Right lobe of liver (tissue), 6 donors: ENCODE measurements at regions not wholly inside any gene's neighbourhood (a gene's known extent, or its start where the extent isn't known, plus 50 kb on each side); places are given as distances from the start of the nearest gene placed in this dataset.

Experiments
- ATAC-seq, 4 donors: fragments of 200-7000 bp; cut with Tn5 transposase; one replicate each; pipeline ENCODE4 v1.9.1; 2020; ENCODE audit warnings: mild to moderate bottlenecking in 4 of 4, moderate library complexity in 4 of 4
- DNase-seq, 3 donors: peaks; one replicate each; pipeline ENCODE4 v3.0.0-alpha.2; 2020
- H3K27ac ChIP-seq, 3 donors: fragments of 200-600 bp; one replicate each; pipeline ENCODE4 v1.8.0; 2022
- H3K27me3 ChIP-seq, 2 donors: fragments of 200-600 bp; one replicate each; pipeline ENCODE4 v1.8.0; 2022
- H3K36me3 ChIP-seq, 4 donors: fragments of 200-600 bp; sonication (generic) in 1 of 4; one replicate each; pipeline versions ENCODE4 v1.5.1 to v1.8.0; 2017 to 2022; ENCODE audit warnings: control low read depth in 1 of 4
- H3K4me1 ChIP-seq, 4 donors: fragments of 200-600 bp; sonication (generic) in 1 of 4; one replicate each; pipeline versions ENCODE4 v1.5.1 to v1.8.0; 2017 to 2022; ENCODE audit warnings: control low read depth in 1 of 4
- H3K4me3 ChIP-seq, 3 donors: fragments of 200-600 bp; one replicate each; pipeline ENCODE4 v1.8.0; 2022
- H3K9me3 ChIP-seq, 4 donors: fragments of 200-600 bp; sonication (generic) in 1 of 4; one replicate each; pipeline versions ENCODE4 v1.5.1 to v1.8.0; 2017 to 2022; ENCODE audit warnings: control low read depth in 1 of 4
- POLR2A ChIP-seq: fragments of 450-650 bp; IDR thresholded peaks from one replicate; pipeline ENCODE4 v1.6.1; 2017; ENCODE audit warnings: antibody characterized with exemption, mild to moderate bottlenecking
- WGBS: methylation state at CpG from one replicate; pipeline ENCODE4 v1.1.6; 2018; ENCODE audit warnings: low coverage, low lambda C conversion rate; ENCODE audit not compliant: insufficient coverage; ENCODE audit errors: missing lambda C conversion rate; 5-methylcytosine and 5-hydroxymethylcytosine counted together
- intact Hi-C, 2 donors: fragments of 100-400 bp; cut with DNase I; formaldehyde crosslinking; loops; one replicate each; pipeline versions ENCODE4 v1.11.2 to v1.14.1; 2022
- TF ChIP-seq, protein P1 (sequence below), 4 donors: fragments of 200-600 bp in 3 of 4; fragments of 450-650 bp in 1 of 4; IDR thresholded peaks; one replicate each; pipeline versions ENCODE4 v1.5.1 to v1.8.0; 2016 to 2022; ENCODE audit warnings: antibody characterized with exemption in 4 of 4, mild to moderate bottlenecking in 2 of 4
- donor health status: DM: no; HTN: yes; CAD: no.
- donor health status: DM: no; HTN: no; CAD: no.
- donor health status: DM: no; HTN: no; CAD: no.
- donor health status: DM: no; HTN: yes; CAD: no.
- donor health status: DM: no; HTN: yes; CAD: no.

DNA sequence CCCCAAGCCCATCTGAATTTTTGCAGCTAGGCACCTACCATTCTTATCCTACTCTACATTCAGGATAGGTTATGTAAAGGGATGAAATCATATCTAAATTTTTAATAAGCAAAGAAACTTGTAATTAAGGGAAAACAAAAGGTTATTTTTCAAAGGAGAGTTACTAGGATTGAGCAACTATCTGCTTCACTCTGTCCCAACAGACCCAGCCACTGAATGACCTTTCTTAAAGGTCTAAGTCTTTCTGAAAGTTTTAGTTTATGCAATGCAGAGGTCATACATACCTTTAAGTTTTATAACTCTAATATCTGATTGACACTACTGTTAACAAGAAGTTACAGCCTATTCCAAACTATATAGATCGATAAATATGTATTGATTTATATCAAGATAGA is 209.2 kb upstream of the CTNNB1 start:
- TF ChIP-seq, protein P1, sequence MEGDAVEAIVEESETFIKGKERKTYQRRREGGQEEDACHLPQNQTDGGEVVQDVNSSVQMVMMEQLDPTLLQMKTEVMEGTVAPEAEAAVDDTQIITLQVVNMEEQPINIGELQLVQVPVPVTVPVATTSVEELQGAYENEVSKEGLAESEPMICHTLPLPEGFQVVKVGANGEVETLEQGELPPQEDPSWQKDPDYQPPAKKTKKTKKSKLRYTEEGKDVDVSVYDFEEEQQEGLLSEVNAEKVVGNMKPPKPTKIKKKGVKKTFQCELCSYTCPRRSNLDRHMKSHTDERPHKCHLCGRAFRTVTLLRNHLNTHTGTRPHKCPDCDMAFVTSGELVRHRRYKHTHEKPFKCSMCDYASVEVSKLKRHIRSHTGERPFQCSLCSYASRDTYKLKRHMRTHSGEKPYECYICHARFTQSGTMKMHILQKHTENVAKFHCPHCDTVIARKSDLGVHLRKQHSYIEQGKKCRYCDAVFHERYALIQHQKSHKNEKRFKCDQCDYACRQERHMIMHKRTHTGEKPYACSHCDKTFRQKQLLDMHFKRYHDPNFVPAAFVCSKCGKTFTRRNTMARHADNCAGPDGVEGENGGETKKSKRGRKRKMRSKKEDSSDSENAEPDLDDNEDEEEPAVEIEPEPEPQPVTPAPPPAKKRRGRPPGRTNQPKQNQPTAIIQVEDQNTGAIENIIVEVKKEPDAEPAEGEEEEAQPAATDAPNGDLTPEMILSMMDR (IDR thresholded peaks at IDR 0.05): no peak
- no peak for TF ChIP-seq POLR2A
- 89% methylated on average over 1 of the region's 1 CpG for WGBS
- ATAC-seq: no peak

DNA sequence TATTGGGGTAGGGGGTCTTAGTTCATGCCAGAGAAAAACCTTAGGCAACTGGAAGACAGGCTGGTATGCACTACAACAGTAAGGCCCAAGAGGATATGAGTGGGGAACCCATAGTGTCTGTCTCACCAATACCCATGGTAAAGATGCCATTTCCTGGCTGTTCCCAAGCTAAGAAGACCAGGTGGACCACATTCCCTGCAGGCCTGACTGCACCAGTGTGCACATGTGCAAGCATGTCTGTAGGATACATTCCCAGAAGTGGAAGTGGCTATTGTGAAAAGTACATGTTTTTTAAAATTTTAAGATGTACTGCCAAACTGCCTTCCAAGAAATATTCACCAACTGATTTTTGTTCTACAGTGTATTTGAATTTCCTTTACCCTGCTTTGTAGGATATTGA is 207.3 kb upstream of the CTNNB1 start:
- Histone ChIP-seq H3K4me1 (no peaks in the 10 kb centered on the region), H3K27me3 (no peaks in the 10 kb centered on the region), H3K27ac (no peak overlapping the region), H3K4me3 (no peak overlapping the region), H3K9me3 (no peaks in the 10 kb centered on the region), H3K36me3 (no peaks in the 10 kb centered on the region)
- no peak for TF ChIP-seq POLR2A
- TF ChIP-seq, protein P1 (IDR thresholded peaks at IDR 0.05): no peak
- ATAC-seq (no peak), DNase-seq (no peak)
- intact Hi-C loops: no loop called here

More for the DNA sequence above, 209.2 kb upstream of the CTNNB1 start:
- DNase-seq: no peak
- Histone ChIP-seq H3K27ac (no peak overlapping the region), H3K36me3 (no peaks in the 10 kb centered on the region), H3K27me3 (no peaks in the 10 kb centered on the region), H3K9me3 (no peaks in the 10 kb centered on the region), H3K4me3 (no peak overlapping the region), H3K4me1 (no peaks in the 10 kb centered on the region)
- intact Hi-C loops: no loop called here

DNA sequence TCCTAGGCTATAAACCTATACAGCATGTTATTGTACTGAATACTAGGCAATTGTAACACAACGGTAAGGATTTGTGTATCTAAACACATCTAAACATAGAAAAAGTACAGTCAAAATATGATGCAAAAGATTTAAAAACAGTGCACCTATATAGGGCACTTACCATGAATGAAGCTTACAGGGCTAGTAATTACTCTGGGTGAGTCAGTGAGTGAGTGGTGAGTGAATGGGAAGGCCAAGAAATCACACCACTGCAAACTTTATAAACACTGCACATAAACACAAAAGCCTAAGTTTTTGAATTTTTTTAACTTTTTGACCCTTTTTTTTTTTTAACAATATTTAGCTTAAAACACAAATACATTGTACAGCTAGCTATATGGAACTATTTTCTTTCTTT is 204.7 kb upstream of the CTNNB1 start:
- Histone ChIP-seq H3K4me3 (no peak overlapping the region), H3K9me3 (no peaks in the 10 kb centered on the region), H3K27me3 (no peaks in the 10 kb centered on the region), H3K36me3 (no peaks in the 10 kb centered on the region), H3K27ac (no peak overlapping the region), H3K4me1 (no peaks in the 10 kb centered on the region)
- no peak for ATAC-seq
- TF ChIP-seq, protein P1 (IDR thresholded peaks at IDR 0.05): no peak
- TF ChIP-seq POLR2A: no peak
- WGBS: 69% methylated on average over 1 of the region's 1 CpG
- no peak for DNase-seq
- intact Hi-C loops: no loop called here

DNA sequence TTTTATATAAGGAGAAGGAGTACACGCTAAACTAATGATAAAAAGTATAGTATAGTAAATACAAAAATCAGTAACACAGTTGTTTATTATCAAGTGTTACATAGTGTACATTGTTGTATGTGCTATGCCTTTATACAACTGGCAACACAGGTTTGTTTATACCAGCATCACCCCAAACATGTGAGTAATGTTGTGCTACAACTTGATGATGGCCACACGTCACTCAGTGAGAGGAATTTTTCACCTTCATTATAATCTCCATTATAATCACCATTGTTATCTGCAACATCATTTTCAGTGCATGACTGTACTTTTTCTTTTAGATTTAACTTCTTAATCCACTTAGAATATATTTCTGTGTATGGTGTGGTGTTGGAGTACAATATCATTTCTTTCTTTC is 204.0 kb upstream of the CTNNB1 start:
- ATAC-seq: no peak
- H3K27ac ChIP-seq: no peak overlapping the region
- no peaks in the 10 kb centered on the region for H3K4me1 ChIP-seq
- H3K4me3 ChIP-seq: no peak overlapping the region
- WGBS: 88% methylated on average over 2 of the region's 2 CpGs
- no peak for DNase-seq
- TF ChIP-seq, protein P1 (IDR thresholded peaks at IDR 0.05): no peak
- TF ChIP-seq POLR2A: no peak
- no peaks in the 10 kb centered on the region for H3K36me3 ChIP-seq
- no peaks in the 10 kb centered on the region for H3K9me3 ChIP-seq
- H3K27me3 ChIP-seq: no peaks in the 10 kb centered on the region
- intact Hi-C loops: no loop called here

DNA sequence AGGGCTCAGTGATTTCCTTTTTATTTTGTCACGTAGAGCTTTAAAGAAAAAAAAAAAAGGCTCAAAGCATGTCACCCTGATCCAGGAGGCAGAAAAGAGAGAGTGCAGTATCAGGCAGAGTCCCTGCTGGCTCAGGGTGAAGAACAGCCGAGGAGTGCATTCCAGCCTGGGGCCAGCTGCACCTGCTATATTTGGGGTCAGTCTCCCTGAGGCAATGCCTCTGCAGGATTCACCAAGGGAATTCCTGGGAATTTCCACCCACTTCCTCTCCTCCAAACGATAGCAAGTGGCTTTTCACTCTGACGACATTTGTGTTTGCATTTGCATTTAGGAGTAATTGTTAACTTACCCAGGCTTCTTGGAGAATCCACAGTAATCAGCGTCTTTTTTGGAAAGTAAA is 202.9 kb upstream of the CTNNB1 start:
- intact Hi-C loops: no loop called here
- no peaks in the 10 kb centered on the region for H3K9me3 ChIP-seq
- TF ChIP-seq, protein P1 (IDR thresholded peaks at IDR 0.05): no peak
- no peak for TF ChIP-seq POLR2A
- no peak overlapping the region for H3K4me3 ChIP-seq
- WGBS: 54% methylated on average over 5 of the region's 5 CpGs
- no peak for DNase-seq
- no peaks in the 10 kb centered on the region for H3K27me3 ChIP-seq
- no peaks in the 10 kb centered on the region for H3K4me1 ChIP-seq
- H3K27ac ChIP-seq: no peak overlapping the region
- ATAC-seq: no peak
- H3K36me3 ChIP-seq: no peaks in the 10 kb centered on the region
